ENCODE measurements at regions not wholly inside any gene's neighbourhood (a gene's known extent, or its start where the extent isn't known, plus 50 kb on each side); places are given as distances from the start of the nearest gene placed in this dataset.

GRCh38 chr4:62930884-62931283, 1478.4 kb downstream of the TECRL start:
- 57 to 64% methylated on average over 1 of the region's 1 CpG for WGBS, 2 donors
- no peak for DNase-seq
- no peaks in the 10 kb centered on the region for H3K4me1 ChIP-seq
- no peaks in the 10 kb centered on the region for H3K9me3 ChIP-seq
- ATAC-seq (ENCODE audit: low FRiP score in 2 of 2), result no peak
- H3K27ac ChIP-seq, result no peak overlapping the region
- H3K27me3 ChIP-seq, result no peaks in the 10 kb centered on the region
- H3K36me3 ChIP-seq, result no peaks in the 10 kb centered on the region
- no peak overlapping the region for H3K4me3 ChIP-seq
- TF ChIP-seq EP300 (IDR thresholded peaks at IDR 0.05) (no peak), POLR2A (IDR thresholded peaks at IDR 0.05) (no peak), POLR2AphosphoS5 (IDR thresholded peaks at IDR 0.05) (no peak), CTCF (IDR thresholded peaks at IDR 0.05) (no peak)

DNA sequence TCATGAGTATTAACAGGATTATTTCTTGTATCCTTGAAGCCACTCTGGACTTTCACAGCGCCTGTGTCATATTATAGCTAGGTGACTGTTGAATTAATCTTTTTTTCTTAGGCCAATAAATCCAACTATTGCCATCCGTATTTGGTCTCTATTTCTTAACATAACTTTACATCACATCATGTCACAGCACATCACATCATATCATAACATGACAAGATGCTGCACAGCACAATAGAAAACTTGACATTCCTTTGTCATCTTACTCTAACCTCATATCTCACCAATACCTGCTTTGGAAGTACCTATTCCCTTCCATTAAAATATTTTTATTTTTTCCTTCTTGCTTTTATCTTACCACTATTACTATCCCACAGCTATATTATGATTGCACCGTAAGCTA, 1480.8 kb downstream of the TECRL start:
- Histone ChIP-seq H3K4me1 (no peaks in the 10 kb centered on the region), H3K4me3 (no peak overlapping the region), H3K9me3 (no peaks in the 10 kb centered on the region), H3K27me3 (no peaks in the 10 kb centered on the region), H3K36me3 (no peaks in the 10 kb centered on the region), H3K27ac (no peak overlapping the region)
- DNase-seq (no peak), ATAC-seq (ENCODE audit: low FRiP score in 2 of 2) (no peak)
- TF ChIP-seq POLR2AphosphoS5 (IDR thresholded peaks at IDR 0.05) (no peak), POLR2A (IDR thresholded peaks at IDR 0.05) (no peak), CTCF (IDR thresholded peaks at IDR 0.05) (no peak), EP300 (IDR thresholded peaks at IDR 0.05) (no peak)
- WGBS, 2 donors, result 64 to 68% methylated on average over 3 of the region's 3 CpGs

DNA sequence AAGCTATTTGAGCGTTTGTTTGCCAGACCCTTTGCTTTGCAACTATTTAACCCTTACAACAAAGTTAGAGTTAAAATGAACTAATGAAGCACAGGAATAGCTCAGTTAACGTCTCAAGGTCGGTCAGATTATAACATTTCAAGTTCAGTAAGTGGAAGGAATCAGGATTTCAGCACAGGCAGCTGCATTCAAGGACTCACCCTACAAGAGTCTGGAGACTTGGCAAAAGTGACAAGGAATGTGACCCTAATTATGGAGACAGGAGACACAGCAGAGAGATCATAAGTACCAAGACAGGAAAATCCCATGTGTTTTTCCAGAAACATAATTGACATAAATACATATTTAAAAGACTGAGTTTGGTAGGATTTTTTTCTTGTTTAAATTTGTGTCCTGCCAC, 1481.7 kb downstream of the TECRL start:
- Histone ChIP-seq H3K4me3 (no peak overlapping the region), H3K27me3 (no peaks in the 10 kb centered on the region), H3K4me1 (no peaks in the 10 kb centered on the region), H3K9me3 (no peaks in the 10 kb centered on the region), H3K36me3 (no peaks in the 10 kb centered on the region), H3K27ac (no peak overlapping the region)
- WGBS, 2 donors, result 48 to 59% methylated on average over 3 of the region's 3 CpGs
- ATAC-seq (ENCODE audit: low FRiP score in 2 of 2) (no peak), DNase-seq (no peak)
- no peak for TF ChIP-seq POLR2AphosphoS5 (IDR thresholded peaks at IDR 0.05)
- no peak for TF ChIP-seq POLR2A (IDR thresholded peaks at IDR 0.05)
- no peak for TF ChIP-seq CTCF (IDR thresholded peaks at IDR 0.05)
- TF ChIP-seq EP300 (IDR thresholded peaks at IDR 0.05), result no peak

- ATAC-seq (ENCODE audit: low FRiP score in 2 of 2) (no peak), DNase-seq (no peak)
- Histone ChIP-seq H3K36me3 (no peaks in the 10 kb centered on the region), H3K4me1 (no peaks in the 10 kb centered on the region), H3K27ac (no peak overlapping the region), H3K4me3 (no peak overlapping the region), H3K27me3 (no peaks in the 10 kb centered on the region), H3K9me3 (no peaks in the 10 kb centered on the region)
- 78 to 91% methylated on average over 4 of the region's 4 CpGs for WGBS, 2 donors
- no peak for TF ChIP-seq EP300 (IDR thresholded peaks at IDR 0.05)
- TF ChIP-seq POLR2AphosphoS5 (IDR thresholded peaks at IDR 0.05), result no peak
- no peak for TF ChIP-seq POLR2A (IDR thresholded peaks at IDR 0.05)
- no peak for TF ChIP-seq CTCF (IDR thresholded peaks at IDR 0.05)
Measured at GRCh38 chr4:62923783-62924182, 1485.5 kb downstream of the TECRL start.

DNA sequence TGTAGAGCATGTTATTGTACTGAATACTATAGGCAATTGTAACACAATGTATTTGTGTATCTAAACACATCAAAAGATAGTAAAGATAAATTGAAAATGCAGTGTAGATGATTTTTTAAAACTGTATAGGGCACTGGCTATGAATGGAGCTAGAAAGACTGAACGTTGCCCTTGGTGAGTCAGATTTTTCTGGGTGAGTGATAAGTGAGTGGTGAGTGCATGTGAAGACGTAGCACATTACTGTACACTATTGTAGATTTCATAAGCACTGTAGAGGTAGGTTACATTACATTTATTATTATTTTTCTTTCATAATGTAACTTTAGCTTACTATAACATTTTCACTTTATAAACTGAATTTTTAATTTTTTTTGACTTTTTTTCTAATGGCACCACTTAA, 1491.6 kb downstream of the TECRL start:
- DNase-seq (no peak), ATAC-seq (ENCODE audit: low FRiP score in 2 of 2) (no peak)
- WGBS, 2 donors, result 71 to 76% methylated on average over 2 of the region's 2 CpGs

More for the DNA sequence above, 1491.6 kb downstream of the TECRL start:
- no peaks in the 10 kb centered on the region for H3K36me3 ChIP-seq
- no peak for TF ChIP-seq CTCF (IDR thresholded peaks at IDR 0.05)
- no peak for TF ChIP-seq POLR2AphosphoS5 (IDR thresholded peaks at IDR 0.05)
- no peaks in the 10 kb centered on the region for H3K4me1 ChIP-seq
- H3K27me3 ChIP-seq, result no peaks in the 10 kb centered on the region
- H3K9me3 ChIP-seq, result no peaks in the 10 kb centered on the region
- no peak overlapping the region for H3K27ac ChIP-seq
- no peak overlapping the region for H3K4me3 ChIP-seq
